HG02840 (cell line): ENCODE measurements at regions not wholly inside any gene's neighbourhood (a gene's known extent, or its start where the extent isn't known, plus 50 kb on each side); places are given as distances from the start of the nearest gene placed in this dataset.
"Not testable (repeated sequence)": the region's sequence is repeated elsewhere in the genome, so short reads cannot be mapped to it uniquely, and the experiment has no call there.

Experiments used
- ATAC-seq: cut with Tn5 transposase; IDR thresholded peaks from one replicate; pipeline ENCODE4 v1.9.1; 2021; ENCODE audit warnings: mild to moderate bottlenecking, moderate library complexity, moderate number of reproducible peaks; ENCODE audit not compliant: unreplicated experiment, low FRiP score

DNA sequence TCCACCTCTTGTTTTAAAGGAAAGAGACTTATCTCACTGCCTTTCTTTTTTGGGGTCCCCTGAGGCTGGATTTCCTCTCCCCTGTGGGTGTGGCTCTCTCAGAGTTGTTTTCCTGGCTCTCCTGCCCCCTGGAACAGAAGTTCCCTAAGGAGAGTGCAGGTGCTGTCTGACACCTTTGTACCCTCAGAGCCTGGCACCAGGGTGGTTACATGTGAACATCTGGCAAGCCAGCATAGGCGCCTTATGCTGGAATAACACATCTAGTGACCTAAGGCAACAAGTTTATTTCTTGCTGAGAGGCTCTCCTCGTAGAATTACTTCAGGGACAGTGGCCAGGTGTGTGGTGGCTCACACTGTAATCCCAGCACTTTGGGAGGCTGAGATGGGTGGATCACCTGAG is 172.9 kb upstream of the PTCH1 start:
- no peak for ATAC-seq

DNA sequence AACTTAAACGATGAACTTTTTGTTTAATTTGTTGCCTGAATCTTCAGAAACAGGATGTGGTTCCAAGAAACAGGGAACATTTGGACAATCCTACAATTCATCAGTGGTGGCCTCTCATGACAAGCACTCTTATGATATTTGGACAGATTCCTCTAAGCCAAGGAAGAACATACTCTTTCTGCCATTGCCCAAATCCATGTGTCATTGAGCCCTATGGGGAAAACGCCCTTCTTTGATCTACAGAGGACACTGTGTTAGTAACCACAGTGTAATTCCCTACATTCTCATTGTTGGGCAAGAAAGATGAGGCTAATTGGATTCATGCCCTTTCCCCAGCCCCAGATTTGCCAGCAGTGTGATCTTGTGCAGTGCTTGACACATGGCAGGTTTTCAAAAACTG is 167.7 kb upstream of the PTCH1 start:
- no peak for ATAC-seq

DNA sequence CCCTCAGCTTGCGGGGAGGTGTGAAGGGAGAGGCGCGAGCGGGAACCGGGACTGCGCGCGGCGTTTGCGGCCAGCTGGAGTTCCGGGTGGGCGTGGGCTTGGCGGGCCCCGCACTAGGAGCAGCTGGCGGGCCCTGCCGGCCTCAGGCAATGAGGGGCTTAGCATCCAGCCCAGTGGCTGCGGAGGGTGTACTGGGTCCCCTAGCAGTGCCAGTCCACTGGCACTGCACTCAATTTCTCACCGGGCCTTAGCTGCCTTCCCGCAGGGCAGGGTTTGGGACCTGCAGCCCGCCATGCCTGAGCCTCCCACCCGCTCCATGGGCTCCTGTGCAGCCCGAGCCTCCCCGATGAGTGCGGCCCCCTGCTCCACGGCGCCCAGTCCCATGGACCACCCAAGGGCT is 163.5 kb upstream of the PTCH1 start:
- not testable (repeated sequence) for ATAC-seq

DNA sequence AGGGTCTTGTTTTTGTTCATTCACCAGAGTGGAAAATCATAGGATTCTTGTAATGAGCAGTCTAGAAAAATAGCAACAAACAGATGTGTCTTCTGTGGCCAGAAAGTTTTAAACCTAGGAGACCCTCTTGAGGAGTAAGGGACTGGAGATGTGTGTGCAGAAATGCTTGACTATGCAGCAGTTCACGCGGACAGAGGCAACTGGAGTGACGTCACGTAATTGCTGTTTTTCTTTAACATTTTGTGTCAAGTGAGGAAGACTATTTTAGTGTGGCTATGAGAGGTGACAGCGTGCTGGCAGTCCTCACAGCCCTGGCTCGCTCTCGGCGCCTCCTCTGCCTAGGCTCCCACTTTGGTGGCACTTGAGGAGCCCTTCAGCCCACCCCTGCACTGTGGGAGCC is 163.1 kb upstream of the PTCH1 start:
- ATAC-seq: no peak

DNA sequence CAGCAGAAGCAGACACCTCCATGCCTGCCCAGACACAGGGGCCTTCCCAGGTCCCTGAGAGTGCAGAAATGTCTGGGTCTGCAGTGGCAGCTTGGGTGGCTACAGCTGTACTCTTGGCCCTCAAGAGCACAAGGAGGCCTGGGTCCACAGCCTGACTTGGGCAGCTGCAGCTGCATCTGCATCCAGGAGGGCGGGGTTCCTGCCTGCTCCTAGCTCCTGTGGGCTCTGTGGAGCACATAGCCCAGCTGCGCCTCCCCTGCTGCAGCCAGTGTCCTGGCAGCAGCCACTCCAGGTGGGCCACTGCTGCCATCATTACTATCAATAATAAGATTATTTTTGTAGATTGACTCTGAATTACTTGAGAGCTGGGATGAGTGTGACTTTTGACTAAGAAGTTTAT is 162.0 kb upstream of the PTCH1 start:
- ATAC-seq: no peak

DNA sequence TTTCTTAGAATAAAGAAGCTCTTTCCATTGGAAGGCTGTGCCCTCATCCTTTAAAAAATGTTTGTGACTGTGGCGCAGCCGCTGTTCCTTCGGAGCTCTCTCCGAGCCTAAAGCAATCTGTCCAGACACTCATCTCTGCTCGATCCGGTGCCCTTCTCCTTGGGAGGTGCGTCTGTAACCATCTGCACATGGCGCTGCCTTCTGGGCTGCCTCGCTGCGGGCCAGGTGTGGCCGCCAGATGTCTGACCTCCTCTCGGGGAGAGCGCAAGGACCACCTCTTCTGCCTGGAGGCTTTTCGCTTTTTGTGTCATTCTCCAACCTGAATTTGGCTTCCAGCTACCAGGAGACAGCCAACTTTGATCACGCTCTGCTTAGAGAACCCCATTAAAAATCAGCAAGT is 153.4 kb upstream of the PTCH1 start:
- no peak for ATAC-seq

DNA sequence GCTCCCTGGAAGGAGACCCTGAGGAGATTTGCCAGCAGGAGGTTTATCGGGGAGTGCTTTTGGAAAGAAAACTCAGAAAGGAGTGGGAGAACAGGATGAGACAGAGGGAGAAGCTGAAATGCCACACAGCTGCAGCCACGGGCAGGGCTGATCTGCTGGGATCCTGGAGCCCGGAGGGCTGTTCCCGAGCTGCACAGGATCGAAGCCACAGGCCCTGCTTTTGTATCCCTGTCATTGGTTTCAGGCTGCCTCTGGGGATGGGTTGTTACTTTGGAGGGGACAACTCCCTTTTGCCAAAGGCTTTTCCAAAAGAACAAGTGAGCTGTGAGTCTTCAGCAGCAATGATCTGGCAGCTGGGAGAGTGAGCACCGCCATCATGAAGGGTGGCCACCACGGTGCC is 152.5 kb upstream of the PTCH1 start:
- ATAC-seq: no peak

DNA sequence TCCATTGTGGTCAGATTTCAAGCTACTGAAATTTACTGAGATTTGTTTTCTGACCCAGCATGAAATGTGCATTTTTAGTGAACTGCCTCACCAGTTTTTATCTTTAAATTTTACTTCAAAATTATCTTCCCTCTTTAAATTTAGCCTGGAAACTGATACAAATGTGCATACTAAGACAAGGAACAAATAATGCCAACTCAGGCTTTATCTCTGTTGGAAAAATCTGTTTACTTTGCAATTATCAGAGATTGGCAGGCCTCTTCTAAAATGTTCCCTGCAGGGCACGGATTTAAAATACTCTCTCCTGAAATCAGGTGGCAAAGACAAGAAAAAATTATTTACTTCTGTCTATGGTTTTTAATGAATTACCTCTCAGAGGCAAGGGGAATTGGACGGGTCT is 151.0 kb upstream of the PTCH1 start:
- no peak for ATAC-seq

DNA sequence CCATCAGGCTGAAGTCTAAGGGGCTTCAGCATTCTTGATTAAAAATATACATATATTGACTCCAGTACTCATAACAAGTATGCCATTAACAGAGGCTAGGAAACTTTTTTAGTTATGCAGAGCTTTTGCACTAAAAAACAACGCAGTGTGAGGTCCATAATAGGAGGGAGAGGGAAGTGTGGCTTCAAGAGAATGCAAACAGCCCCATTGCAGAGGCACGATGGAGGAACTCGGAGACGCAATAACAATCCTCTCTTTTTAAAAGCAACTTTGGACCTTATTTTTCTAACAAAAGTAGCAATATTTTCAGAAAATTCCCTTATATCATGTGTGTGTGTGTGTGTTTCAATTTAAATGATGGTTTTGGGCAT is 150.0 kb upstream of the PTCH1 start:
- ATAC-seq: no peak

DNA sequence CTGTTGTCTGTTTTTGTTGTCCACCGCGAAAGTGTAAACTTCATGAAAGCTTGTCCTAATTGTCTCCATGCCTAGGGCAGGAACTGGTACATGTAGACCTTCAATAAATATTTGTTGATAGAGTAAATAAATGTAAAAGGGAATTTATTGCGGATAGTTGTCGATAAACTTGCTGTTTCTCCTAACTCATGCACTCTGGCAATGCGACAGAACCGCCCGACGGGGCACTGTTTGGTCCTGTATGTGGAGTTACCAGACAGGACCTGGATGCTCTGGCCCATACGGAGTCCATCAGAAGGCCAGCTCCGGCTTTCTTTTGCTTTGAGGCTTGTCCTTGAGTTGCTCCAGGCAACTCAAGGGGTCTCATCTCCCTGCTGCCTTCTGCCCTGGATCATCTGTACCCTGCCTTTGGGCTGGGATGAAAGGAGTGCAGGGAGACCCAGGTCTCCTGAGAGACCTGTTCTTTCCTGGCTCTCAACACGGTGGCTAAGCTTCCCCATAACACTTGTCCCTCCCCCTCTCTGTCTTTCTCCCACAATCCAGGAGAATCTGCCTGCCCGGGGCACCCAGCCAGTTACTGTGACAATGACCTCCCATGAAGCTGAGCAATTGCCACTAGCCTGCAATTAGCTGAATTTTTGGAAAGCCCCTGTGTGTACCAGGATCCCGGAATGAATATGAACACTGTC is 149.5 kb upstream of the PTCH1 start:
- ATAC-seq: no peak

DNA sequence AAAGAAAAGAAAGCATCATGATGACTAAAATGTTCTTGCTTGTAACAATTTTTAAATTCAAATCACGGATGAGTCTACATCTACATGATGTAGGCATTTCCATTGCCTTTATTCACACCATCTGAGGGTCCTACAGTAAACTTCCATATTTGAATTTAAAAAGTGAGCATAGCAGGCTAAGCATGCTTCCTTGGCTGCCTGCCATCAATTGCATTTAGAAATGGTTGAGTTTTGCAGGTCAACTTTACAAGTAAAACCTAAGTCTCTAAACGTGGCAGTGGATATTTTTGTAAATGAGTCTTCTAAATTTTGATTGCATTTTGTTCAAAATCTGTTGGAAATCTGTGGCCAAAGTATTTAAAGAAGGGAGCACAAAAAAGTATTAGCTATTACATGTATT is 136.5 kb upstream of the PTCH1 start:
- ATAC-seq: no peak

DNA sequence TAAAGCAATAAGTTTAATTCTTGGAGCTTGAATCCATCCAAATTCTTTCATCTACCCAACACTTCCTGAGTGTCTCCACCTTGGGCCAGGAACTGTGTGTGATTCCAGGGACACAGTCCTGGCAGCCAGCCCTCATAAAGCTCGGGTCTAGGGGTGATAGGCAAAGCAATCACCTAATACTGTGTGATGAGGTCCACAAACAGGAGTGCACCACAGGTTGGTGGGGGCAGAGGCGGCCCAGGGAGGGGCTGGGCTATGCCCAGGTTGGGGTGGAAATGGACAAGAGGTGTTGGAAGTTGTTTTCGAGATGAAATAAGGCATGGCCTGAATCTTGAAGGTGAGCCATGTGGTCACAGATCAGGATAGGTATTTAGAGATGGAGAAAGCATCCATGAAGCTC is 133.9 kb upstream of the PTCH1 start:
- ATAC-seq: no peak

DNA sequence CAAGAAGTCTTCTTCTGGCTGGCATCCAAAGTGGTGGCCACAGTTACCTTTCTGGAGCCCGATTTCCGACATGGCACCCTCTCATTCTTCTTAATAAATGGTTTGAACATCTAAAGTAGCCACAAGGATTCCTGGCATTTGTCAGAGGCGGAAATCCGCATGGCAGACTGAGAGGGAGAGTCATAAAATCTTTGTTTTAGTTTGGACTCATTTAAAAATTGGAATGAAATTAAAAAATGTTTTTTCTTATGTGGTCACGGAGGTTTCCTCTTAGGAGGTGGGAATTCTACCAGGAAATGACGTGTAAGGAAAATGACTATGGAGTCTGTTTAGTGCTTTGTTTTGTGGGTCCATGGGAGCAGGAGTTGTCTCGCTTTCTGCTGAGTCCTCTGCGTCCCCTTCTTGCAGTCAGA is 133.0 kb upstream of the PTCH1 start:
- ATAC-seq: no peak

DNA sequence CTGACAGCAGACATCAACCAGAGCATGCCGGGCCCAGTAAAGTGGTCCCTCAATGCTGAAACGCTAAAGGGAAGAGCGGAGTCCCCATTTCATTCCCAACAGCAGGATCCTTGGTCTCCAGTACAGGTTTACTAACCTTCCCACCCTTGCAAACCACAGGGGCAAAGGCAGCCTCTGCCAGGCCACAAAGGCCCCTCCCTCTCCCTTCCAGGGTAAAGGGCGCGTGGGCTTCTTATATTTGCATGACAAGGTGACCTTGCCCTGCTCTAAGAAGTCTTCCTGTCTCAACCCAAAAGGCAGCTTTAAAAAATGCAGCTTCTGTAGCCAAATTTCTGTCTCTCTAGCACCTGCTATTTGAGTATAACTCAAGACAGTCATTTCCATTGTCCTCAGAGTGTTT is 131.5 kb upstream of the PTCH1 start:
- ATAC-seq: no peak

DNA sequence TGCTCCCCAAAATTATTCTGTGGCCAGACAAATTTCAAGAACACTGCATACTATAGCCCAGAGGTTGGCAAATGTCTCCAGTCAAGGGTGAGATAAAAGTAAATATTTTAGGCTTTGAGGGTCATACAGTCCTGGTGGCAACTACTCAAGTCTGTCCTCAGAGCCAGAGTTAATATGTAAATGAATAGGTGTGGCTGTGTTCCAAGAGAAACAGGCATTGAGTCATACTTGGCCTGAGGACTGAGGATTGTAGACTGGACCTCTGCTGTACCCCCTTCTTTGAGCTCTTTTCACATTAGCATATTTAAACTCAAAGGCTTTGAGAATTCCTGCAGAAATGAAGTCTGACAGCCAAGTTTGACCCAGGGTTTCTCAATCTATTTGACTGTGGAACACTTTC is 129.2 kb upstream of the PTCH1 start:
- no peak for ATAC-seq

DNA sequence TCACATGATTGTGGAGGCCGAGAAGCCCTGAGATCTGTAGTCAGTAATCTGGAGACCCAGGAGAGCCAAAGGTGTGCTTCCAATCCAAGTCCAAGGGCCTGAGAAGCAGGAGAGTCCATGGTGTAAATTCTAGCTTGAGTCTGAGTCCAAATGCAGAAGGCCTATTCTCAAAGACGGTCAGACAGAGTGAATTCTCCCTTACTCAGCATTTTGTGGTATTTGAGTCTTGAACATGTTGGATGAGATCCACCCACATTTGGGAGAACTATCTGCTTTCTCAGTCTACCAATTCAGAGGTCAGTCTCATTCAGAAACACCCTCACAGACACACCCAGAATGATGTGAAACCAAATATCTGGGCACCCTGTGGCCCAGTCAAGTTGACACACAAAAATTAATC is 128.8 kb upstream of the PTCH1 start:
- no peak for ATAC-seq

DNA sequence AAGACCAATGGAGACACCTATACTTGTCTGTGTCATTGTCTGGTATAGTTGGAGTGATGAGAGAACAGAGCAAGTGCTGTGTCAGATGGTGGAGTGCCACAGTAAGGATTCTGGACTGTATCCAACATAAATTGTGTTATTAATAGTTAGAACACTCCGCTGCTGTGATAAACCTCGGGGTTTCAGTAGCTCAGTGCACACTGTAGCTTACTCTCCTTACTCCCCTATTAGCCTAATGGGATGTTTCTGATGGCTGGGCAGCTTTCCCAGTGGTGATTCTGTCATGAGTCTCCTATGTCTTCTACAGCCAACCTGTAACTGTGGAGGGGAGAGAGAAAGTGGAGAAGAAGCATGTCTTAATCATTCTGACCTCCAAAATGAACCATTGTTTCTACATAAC is 127.6 kb upstream of the PTCH1 start:
- no peak for ATAC-seq

DNA sequence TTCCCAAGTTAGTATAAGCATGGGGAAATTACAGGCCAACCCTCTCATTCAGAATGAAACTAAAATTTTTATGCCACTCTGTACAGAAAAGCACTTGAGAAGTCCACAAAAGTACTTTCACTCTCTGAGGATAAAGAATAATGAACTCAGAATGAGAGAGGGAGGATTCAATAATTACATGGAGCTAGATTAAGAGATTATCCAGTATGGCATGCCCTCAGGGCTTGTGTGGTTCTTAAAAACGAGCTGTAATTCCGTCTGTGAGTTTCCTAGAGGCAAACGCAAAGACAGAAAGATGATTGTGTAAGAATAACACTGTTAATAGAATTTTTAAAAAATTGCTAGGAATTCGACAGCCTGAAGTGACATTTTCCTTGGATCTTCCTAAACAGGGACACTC is 126.8 kb upstream of the PTCH1 start:
- ATAC-seq: no peak

DNA sequence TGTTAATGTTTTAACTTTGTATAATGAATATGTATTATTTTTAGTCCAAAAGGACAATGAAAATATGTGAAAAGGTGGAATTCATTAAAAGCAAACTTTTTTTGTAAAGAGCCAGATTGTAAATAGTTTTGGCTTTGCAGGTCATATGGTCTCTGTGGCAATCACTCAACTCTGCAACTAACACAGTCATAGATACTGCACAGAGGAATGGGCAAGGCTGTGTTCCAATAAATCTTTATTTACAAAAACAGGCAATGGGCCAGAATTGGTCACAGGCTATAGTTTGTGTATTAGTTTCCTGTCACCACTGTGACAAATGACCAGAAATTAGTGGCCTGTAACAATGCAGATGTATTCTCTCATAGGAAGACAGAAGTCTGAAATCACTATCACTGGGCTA is 125.4 kb upstream of the PTCH1 start:
- ATAC-seq: no peak

DNA sequence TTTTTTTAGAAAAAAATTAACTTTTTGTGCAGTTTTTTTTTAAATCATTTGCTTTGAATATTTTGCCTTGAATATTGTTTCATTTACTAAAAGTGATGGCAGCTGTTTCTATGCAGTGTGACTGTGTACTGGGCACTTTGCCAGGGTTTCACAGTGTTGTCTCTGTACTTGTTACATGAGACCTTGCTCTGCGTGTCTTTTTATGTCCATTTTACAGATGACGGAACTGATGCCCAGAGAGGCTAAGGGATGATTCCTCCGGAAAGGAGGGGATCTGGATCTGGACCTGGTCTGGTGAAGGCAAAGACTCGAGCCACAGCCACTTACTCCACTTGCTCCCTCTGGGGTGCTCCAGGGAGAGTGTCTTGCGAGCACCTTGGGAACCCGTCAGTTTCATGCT is 124.8 kb upstream of the PTCH1 start:
- no peak for ATAC-seq

DNA sequence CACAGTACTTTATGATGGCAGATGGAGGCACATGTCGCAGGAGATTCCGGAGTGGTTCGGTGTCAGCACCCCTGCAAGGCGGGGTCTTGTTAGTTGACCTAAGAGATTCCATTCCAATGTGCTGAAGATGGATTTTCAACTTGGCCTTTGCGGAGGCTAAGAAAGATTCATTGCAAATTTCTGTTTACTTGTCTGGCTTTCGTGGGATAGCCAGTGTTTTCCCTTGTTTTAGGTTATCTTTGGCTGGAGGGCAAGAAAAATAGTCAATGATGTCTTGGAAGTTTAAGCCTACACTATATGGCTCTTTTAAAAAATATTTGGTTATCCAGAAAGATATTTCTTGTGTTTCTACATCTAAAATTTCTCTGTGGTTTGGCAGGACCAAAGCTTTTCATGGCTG is 123.6 kb upstream of the PTCH1 start:
- ATAC-seq: no peak

DNA sequence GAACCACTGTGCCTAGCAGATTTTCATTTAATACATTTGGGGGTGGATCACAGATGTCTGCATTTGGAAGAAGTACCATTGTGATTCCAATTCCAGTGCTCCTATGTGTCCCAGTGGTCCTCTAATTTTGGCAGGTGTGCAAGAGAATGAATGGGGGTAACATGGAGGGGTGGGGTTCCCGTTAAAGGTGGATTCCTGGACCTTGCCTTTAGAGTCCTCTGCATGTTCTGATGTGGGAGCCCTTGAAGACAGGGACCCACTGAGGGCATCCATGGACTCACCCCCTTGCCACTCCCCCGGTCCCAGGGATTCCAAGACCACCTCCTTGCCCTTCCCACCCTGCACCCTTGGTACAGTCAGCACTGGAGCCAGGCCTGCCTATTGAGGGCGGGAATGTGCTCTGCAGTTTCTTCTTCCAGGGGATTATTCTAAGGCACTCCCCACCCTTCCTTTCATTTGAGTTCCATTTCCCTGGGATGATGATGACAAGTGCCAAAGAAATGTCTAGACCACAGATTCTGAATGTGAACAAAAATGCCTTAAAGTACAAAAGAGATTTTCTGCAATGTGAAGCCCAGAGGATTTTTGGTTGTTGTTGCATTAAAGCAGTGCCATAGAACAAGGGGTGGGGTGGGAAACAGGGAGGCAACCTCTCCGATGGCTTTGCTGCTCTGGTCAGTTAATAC is 119.4 kb upstream of the PTCH1 start:
- ATAC-seq: no peak

DNA sequence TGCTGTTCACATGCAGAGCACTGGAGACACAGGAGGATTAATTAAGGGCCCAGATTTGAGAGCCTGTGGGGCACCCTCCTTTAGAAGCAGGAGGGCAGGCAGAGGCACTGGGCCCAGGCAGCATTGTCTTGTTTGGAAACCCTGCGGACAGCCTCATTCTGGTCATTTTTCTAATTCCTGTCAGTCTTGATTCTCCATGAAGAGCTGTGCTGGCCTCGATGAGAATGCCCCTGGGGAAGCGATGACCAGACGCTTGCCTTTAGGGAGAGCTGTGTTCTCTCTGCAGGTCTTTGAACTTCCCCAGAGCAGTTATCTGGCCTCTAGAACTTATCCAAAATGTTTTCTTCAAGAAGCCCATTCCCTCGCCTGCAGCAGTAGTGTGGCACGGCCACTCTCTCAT is 117.8 kb upstream of the PTCH1 start:
- no peak for ATAC-seq
